Gastroesophageal sphincter (tissue), 4 donors: ENCODE measurements at regions not wholly inside any gene's neighbourhood (a gene's known extent, or its start where the extent isn't known, plus 50 kb on each side); places are given as distances from the start of the nearest gene placed in this dataset.

Experiments
- ATAC-seq: fragments of 150-250 bp; one replicate; pipeline ENCODE4 v1.9.1; 2016; ENCODE audit warnings: mild to moderate bottlenecking, moderate library complexity
- H3K27ac ChIP-seq, 4 donors: fragments of 200-600 bp; sonication (generic) in 3 of 4; 1 replicate in 3 of 4; 2 replicates in 1 of 4; pipeline ENCODE4 v1.5.1; 2016 to 2019
- H3K27me3 ChIP-seq: fragments of 200-600 bp; sonication (generic); one replicate; pipeline ENCODE4 v1.5.1; 2019
- H3K36me3 ChIP-seq, 2 donors: fragments of 200-600 bp; sonication (generic); one replicate each; pipeline ENCODE4 v1.5.1; 2019; ENCODE audit warnings: control low read depth in 1 of 2
- H3K4me1 ChIP-seq, 3 donors: fragments of 200-600 bp; sonication (generic); 1 replicate in 2 of 3; 2 replicates in 1 of 3; pipeline ENCODE4 v1.5.1; 2016 to 2019; ENCODE audit warnings: control low read depth in 2 of 3
- H3K4me3 ChIP-seq, 2 donors: fragments of 200-600 bp; sonication (generic); one replicate each; pipeline ENCODE4 v1.5.1; 2019; ENCODE audit warnings: mild to moderate bottlenecking in 1 of 2, moderate library complexity in 1 of 2
- H3K9me3 ChIP-seq, 3 donors: fragments of 200-600 bp; sonication (generic); one replicate each; pipeline ENCODE4 v1.5.1; 2017 to 2019; ENCODE audit warnings: control low read depth in 2 of 3
- EP300 ChIP-seq: sonication (generic); formaldehyde crosslinking; IDR thresholded peaks from one replicate; pipeline ENCODE4 v1.6.1; 2017; ENCODE audit warnings: antibody characterized with exemption, mild to moderate bottlenecking
- POLR2A ChIP-seq, 2 donors: fragments of 450-650 bp; IDR thresholded peaks; one replicate each; pipeline ENCODE4 v1.6.1; 2017; ENCODE audit warnings: antibody characterized with exemption in 2 of 2, mild to moderate bottlenecking in 2 of 2, moderate library complexity in 1 of 2
- POLR2AphosphoS5 ChIP-seq: sonication (generic); formaldehyde crosslinking; IDR thresholded peaks from one replicate; pipeline ENCODE4 v1.6.1; 2017; ENCODE audit warnings: antibody characterized with exemption
- WGBS, 2 donors: methylation state at CpG; one replicate each; pipeline ENCODE4 v1.1.5; 2018; ENCODE audit warnings: low coverage in 1 of 2; 5-methylcytosine and 5-hydroxymethylcytosine counted together
- TF ChIP-seq, protein P1 (sequence below), 4 experiments: fragments of 200-600 bp in 2 of 4; fragments of 450-650 bp in 2 of 4; sonication (generic) in 1 of 4; IDR thresholded peaks; one replicate each; pipeline ENCODE4 v1.5.1; 2017 to 2019; ENCODE audit warnings: antibody characterized with exemption in 4 of 4, mild to moderate bottlenecking in 2 of 4, moderate library complexity in 2 of 4

DNA sequence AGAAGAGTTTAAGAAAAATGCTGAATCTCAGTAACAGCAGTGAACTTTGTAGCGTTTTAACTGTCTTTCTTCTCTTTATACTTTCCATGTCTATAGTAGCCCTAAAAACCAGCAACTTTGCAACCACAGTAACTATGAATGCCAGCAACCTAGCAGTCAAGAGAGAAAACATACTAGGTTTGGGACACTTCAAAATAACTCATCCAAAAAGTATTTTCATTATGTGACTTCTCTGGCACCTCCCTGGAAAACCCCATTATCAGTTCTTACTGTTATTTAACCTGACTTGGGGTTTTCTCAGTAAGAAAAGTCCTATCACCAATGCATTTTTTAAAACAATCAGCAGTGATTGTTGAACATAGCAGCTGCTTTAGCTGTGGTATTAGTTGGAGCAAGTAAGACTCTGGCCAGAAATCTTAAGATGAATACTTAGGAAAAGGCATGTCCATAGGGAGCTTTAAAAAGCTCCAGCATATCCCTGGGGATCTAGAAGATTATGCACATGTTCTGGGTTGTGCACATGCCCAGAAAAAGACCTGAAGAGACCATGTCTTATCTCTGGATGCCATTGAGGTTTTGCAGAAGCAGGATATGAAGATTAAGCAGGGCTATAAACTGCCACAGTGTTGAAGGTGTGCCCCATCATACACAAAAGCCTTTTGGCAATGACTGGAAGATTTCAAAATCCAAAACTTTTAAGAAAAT is 411.3 kb downstream of the CMPK2 start:
- WGBS, 2 donors, result 67 to 73% methylated on average over 1 of the region's 1 CpG

DNA sequence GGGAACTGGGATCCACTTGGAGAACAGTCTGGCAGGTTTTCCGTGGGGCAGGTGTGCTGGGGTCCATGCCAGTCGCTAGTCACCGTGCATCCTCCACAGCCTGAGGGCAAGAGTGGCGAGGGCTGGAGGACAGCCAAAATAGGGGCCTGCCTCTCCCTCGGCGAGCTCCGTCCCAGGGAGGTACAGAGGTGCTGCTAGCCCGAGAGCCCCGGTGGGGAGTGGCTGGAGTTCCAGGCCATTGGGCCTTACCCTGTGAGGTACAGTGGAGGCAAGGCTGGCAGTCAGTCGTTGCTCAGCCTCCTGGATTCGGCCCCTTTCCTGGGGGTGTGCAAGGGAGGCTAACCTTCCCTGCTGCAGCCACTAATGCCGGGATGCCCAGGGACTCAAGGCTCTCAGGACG is 406.6 kb downstream of the CMPK2 start:
- TF ChIP-seq POLR2AphosphoS5 (no peak), EP300 (no peak), POLR2A (IDR thresholded peaks at IDR 0.05) (no peak)
- TF ChIP-seq, protein P1, sequence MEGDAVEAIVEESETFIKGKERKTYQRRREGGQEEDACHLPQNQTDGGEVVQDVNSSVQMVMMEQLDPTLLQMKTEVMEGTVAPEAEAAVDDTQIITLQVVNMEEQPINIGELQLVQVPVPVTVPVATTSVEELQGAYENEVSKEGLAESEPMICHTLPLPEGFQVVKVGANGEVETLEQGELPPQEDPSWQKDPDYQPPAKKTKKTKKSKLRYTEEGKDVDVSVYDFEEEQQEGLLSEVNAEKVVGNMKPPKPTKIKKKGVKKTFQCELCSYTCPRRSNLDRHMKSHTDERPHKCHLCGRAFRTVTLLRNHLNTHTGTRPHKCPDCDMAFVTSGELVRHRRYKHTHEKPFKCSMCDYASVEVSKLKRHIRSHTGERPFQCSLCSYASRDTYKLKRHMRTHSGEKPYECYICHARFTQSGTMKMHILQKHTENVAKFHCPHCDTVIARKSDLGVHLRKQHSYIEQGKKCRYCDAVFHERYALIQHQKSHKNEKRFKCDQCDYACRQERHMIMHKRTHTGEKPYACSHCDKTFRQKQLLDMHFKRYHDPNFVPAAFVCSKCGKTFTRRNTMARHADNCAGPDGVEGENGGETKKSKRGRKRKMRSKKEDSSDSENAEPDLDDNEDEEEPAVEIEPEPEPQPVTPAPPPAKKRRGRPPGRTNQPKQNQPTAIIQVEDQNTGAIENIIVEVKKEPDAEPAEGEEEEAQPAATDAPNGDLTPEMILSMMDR (IDR thresholded peaks at IDR 0.05), result no peak
- Histone ChIP-seq H3K4me3 (no peak overlapping the region), H3K9me3 (peaks cover 0 to 32% (median 0%) of the 10 kb centered on the region in 3 donors), H3K27ac (no peak overlapping the region), H3K4me1 (no peaks in the 10 kb centered on the region), H3K36me3 (no peaks in the 10 kb centered on the region), H3K27me3 (no peaks in the 10 kb centered on the region)
- no peak for ATAC-seq
- no CpG with 5 or more reads among the region's 13 CpGs for WGBS, 2 donors

More for the DNA sequence above, 411.3 kb downstream of the CMPK2 start:
- TF ChIP-seq, protein P1 (IDR thresholded peaks at IDR 0.05), result no peak
- no peak for TF ChIP-seq POLR2AphosphoS5
- no peak for TF ChIP-seq POLR2A (IDR thresholded peaks at IDR 0.05)
- TF ChIP-seq EP300, result no peak
- Histone ChIP-seq H3K27me3 (no peaks in the 10 kb centered on the region), H3K27ac (no peak overlapping the region), H3K4me3 (no peak overlapping the region), H3K4me1 (no peaks in the 10 kb centered on the region), H3K9me3 (peaks cover 0 to 32% (median 0%) of the 10 kb centered on the region in 3 donors), H3K36me3 (no peaks in the 10 kb centered on the region)
- ATAC-seq, result no peak

DNA sequence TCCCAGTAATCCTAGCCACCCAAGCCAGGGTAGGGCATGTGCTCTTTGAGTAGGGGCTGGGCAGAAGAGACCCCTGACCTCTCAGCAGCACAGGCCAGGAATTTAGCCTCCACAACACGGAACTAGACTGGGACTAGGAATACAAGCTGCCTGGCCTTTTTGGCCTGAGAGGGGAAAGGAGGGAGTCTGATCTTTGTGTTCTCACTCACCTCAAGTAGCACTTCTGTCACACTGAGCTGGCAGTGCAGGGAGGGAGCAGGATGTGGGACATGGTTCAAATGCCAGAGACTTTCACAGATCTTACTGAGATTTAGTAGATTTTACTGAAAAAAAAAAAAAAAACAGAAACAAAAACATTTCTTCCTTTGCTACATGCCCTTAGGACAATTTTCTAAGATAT is 395.2 kb downstream of the CMPK2 start:
- Histone ChIP-seq H3K27ac (no peak overlapping the region), H3K9me3 (peaks cover 0 to 5% (median 0%) of the 10 kb centered on the region in 3 donors), H3K27me3 (peaks cover 10% of the 10 kb centered on the region), H3K36me3 (no peaks in the 10 kb centered on the region), H3K4me1 (no peaks in the 10 kb centered on the region), H3K4me3 (no peak overlapping the region)
- 58% methylated on average over 1 of the region's 1 CpG; no CpG with 5 or more reads in 1 of the 2 donors for WGBS, 2 donors
- no peak for ATAC-seq
- TF ChIP-seq, protein P1 (IDR thresholded peaks at IDR 0.05), result no peak
- TF ChIP-seq POLR2AphosphoS5 (no peak), POLR2A (IDR thresholded peaks at IDR 0.05) (no peak), EP300 (no peak)

DNA sequence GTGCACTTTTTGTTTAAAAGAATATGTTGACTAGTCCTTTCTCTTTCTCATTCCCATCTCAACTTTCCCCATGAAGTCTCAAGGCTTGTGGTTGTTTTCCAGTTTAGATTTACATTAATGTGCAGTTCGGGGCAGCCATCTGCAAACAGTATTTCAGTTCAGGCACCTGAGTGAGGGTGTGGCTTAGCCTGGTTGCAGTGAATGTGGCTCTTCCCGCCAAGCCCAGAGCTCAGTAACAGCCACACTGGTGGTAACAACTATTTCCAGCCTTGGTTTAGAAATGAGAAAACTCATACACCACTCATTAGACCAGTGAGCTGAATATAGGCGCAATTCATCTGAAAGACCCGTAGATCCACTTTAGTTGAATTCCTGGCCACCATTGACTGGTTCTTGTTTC is 394.3 kb downstream of the CMPK2 start:
- Histone ChIP-seq H3K27me3 (peaks cover 10% of the 10 kb centered on the region), H3K27ac (no peak overlapping the region), H3K9me3 (peaks cover 0 to 4% (median 0%) of the 10 kb centered on the region in 3 donors), H3K4me1 (no peaks in the 10 kb centered on the region), H3K36me3 (no peaks in the 10 kb centered on the region), H3K4me3 (no peak overlapping the region)
- ATAC-seq, result no peak
- TF ChIP-seq POLR2AphosphoS5 (no peak), POLR2A (IDR thresholded peaks at IDR 0.05) (no peak), EP300 (no peak)
- TF ChIP-seq, protein P1 (IDR thresholded peaks at IDR 0.05), result no peak
- 88 to 90% methylated on average over 4 of the region's 4 CpGs for WGBS, 2 donors
